NCI-H748 treated with DMSO at 0.1 percent for 48 hours (cell line): ENCODE measurements at regions not wholly inside any gene's neighbourhood (a gene's known extent, or its start where the extent isn't known, plus 50 kb on each side); places are given as distances from the start of the nearest gene placed in this dataset.

ENCODE experiments used
- DNase-seq: peaks from one replicate; lab custom pipeline; 2025; lab: John Stamatoyannopoulos, UW

- DNase-seq = no peak
These were observed 83.1 kb upstream of the PHACTR2 start for GRCh38 chr6:143594647-143595046.

GRCh38 chr6:143592335-143592734 is 80.8 kb upstream of the FUCA2 start:
- no peak for DNase-seq

- DNase-seq = no peak
These were observed 79.9 kb upstream of the FUCA2 start for GRCh38 chr6:143591441-143591840.

- no peak for DNase-seq
These were observed 77.6 kb upstream of the FUCA2 start for GRCh38 chr6:143589162-143589561.

GRCh38 chr6:143586557-143586956 is 75.0 kb upstream of the FUCA2 start:
- no peak for DNase-seq

GRCh38 chr6:143585716-143586115 is 74.2 kb upstream of the FUCA2 start:
- DNase-seq = no peak

- DNase-seq = no peak
These were observed 73.7 kb upstream of the FUCA2 start for GRCh38 chr6:143585241-143585640.

- DNase-seq = no peak
These were observed 72.2 kb upstream of the FUCA2 start for GRCh38 chr6:143583542-143584327.

GRCh38 chr6:143581835-143582480 is 70.4 kb upstream of the FUCA2 start:
- no peak for DNase-seq

- no peak for DNase-seq
These were observed 68.2 kb upstream of the FUCA2 start for GRCh38 chr6:143579703-143580102.

GRCh38 chr6:143578054-143578453 is 66.5 kb upstream of the FUCA2 start:
- no peak for DNase-seq

- no peak for DNase-seq
These were observed 64.4 kb upstream of the FUCA2 start for GRCh38 chr6:143575901-143576426.

GRCh38 chr6:143575440-143575839 is 63.9 kb upstream of the FUCA2 start:
- peak; percentile 72 for DNase-seq

- DNase-seq = no peak
These were observed 58.8 kb upstream of the FUCA2 start for GRCh38 chr6:143570147-143570853.

- no peak for DNase-seq
These were observed 57.5 kb upstream of the FUCA2 start for GRCh38 chr6:143569040-143569439.

- DNase-seq = no peak
These were observed 53.0 kb upstream of the FUCA2 start for GRCh38 chr6:143564484-143565017.

GRCh38 chr6:143562143-143562542 is 50.6 kb upstream of the FUCA2 start:
- no peak for DNase-seq
